ENCODE measurements at regions not wholly inside any gene's neighbourhood (a gene's known extent, or its start where the extent isn't known, plus 50 kb on each side); places are given as distances from the start of the nearest gene placed in this dataset.
A peak's percentile ranks its signal among the peaks of the same experiment; 100 is the strongest.

- H4K20me1 ChIP-seq, result no peaks in the 10 kb centered on the region
- H3K9me3 ChIP-seq (replicated peaks in 1 of 11), result no peaks in the 10 kb centered on the region
- peak overlapping the region; percentile 83 to 94 (median 88) for H3K9ac ChIP-seq
- no peak for TF ChIP-seq Cebpa-rat (IDR thresholded peaks at IDR 0.05)
- H3K4me1 ChIP-seq, result peaks cover 30 to 87% (median 59%) of the 10 kb centered on the region in 10 experiments
- H3K27ac ChIP-seq, result peak overlapping the region; percentile 85 to 98 (median 90)
- peak overlapping the region; percentile 62 to 79 (median 70) for H3K4me3 ChIP-seq
- H3K27me3 ChIP-seq, result no peaks in the 10 kb centered on the region
- H3K4me2 ChIP-seq, result peak overlapping the region; percentile 84 to 100 (median 93)
- H3K36me3 ChIP-seq, result no peaks in the 10 kb centered on the region
Measured at GRCh38 chr6:7050872-7051779, 56.6 kb upstream of the RREB1 start.

GRCh38 chr6:7051780-7052442 lies 55.9 kb upstream of the RREB1 start:
- H3K9ac ChIP-seq, result peak overlapping the region; percentile 83 to 94 (median 88)
- H3K4me3 ChIP-seq, result peak overlapping the region; percentile 62 to 79 (median 70)
- H3K27ac ChIP-seq, result peak overlapping the region; percentile 85 to 98 (median 90)
- H3K4me2 ChIP-seq, result peak overlapping the region; percentile 84 to 100 (median 93)
- H3K27me3 ChIP-seq, result no peaks in the 10 kb centered on the region
- H3K36me3 ChIP-seq, result no peaks in the 10 kb centered on the region
- no peaks in the 10 kb centered on the region for H4K20me1 ChIP-seq
- no peaks in the 10 kb centered on the region for H3K9me3 ChIP-seq (replicated peaks in 1 of 11)
- H3K4me1 ChIP-seq, result peaks cover 24 to 87% (median 56%) of the 10 kb centered on the region in 10 experiments
- TF ChIP-seq Cebpa-rat (IDR thresholded peaks at IDR 0.05), result no peak

DNA sequence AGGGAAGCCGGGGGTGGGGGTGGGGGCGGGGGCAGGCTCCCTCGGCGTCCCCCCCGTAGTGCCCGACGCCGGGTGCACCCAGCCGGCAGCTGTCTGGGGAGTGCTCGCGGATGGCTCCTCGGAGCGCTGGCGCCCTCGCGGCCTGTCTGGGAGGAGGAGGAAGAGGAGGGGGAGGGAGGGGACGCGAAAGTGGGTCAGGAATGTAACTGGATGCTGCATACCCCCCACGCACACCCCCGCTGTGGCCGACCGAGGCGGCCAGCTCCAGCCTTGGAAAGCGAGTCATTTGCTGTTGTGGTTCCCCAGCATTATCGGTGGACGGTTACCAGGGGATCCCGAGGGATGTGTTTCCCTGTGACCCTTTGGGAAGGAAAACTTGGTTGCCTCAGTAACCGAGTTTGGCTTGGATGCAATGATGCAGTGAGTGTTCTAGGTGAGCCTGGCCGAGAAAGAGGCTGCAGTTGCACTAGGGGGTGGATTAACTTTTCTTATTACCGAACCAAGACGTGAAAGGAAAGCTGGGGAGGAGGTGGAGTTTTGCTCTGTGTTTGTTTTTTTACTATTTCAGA lies 55.2 kb upstream of the RREB1 start:
- H3K9me3 ChIP-seq (replicated peaks in 1 of 11), result no peaks in the 10 kb centered on the region
- H3K4me2 ChIP-seq, result peak overlapping the region; percentile 82 to 98 (median 92)
- no peaks in the 10 kb centered on the region for H4K20me1 ChIP-seq
- H3K27ac ChIP-seq, result peak overlapping the region in 10 of 11 experiments; percentile 42 to 98 (median 89); a peak in 16 of 22 replicates
- H3K9ac ChIP-seq, result peak overlapping the region; percentile 39 to 94 (median 88); a peak in 20 of 22 replicates
- no peaks in the 10 kb centered on the region for H3K27me3 ChIP-seq
- peak overlapping the region; percentile 62 to 79 (median 70) for H3K4me3 ChIP-seq
- no peaks in the 10 kb centered on the region for H3K36me3 ChIP-seq
- H3K4me1 ChIP-seq, result peaks cover 22 to 87% (median 53%) of the 10 kb centered on the region in 10 experiments
- no peak for TF ChIP-seq Cebpa-rat (IDR thresholded peaks at IDR 0.05)

DNA sequence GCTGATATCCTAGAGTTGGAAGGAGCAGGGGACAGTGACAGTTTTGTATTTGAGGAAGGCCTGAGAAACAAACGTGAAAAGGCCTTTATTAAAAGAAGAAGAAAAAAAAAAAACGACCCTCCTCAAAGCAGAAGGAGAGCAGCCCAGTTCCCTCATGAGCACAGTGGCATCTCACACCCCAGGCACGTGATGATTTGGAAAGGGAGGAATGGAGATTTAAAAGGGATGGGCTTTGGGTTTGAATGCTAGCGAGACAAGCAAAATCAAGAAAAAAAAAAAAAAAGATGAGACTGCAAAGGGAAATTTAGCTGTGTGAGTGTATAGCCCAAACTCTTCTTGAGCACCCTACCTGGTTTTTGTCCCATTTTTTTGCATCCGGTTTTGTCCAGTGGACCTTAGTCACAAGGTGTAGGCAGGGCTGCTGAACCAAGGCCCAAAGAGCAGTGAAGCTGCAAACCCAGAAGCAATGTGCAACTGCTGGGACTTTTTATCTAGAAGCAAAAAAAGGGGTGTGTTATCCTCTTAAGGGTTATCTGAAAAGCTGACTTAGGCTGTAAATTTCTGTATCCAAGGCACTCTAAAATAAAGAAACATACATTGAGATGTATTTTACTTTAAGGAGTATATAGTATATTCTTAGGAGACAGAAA lies 54.5 kb upstream of the RREB1 start:
- Histone ChIP-seq H3K9ac (peak overlapping the region; percentile 39 to 94 (median 88); a peak in 17 of 22 replicates), H3K27ac (peak overlapping the region in 8 of 11 experiments; percentile 22 to 98 (median 88); a peak in 12 of 22 replicates), H3K36me3 (no peaks in the 10 kb centered on the region), H3K4me1 (peaks cover 25 to 87% (median 54%) of the 10 kb centered on the region in 10 experiments), H3K9me3 (replicated peaks in 1 of 11) (no peaks in the 10 kb centered on the region), H3K4me3 (peak overlapping the region in 8 of 10 experiments; percentile 62 to 79 (median 70); a peak in 12 of 20 replicates), H4K20me1 (peaks cover 0 to 2% (median 0%) of the 10 kb centered on the region in 11 experiments; a peak in 2 of 22 replicates), H3K4me2 (peak overlapping the region; percentile 82 to 98 (median 92)), H3K27me3 (no peaks in the 10 kb centered on the region)
- no peak for TF ChIP-seq Cebpa-rat (IDR thresholded peaks at IDR 0.05)
